ENCODE measurements at regions not wholly inside any gene's neighbourhood (a gene's known extent, or its start where the extent isn't known, plus 50 kb on each side); places are given as distances from the start of the nearest gene placed in this dataset.
"Not testable (repeated sequence)": the region's sequence is repeated elsewhere in the genome, so short reads cannot be mapped to it uniquely, and the experiment has no call there.

DNA sequence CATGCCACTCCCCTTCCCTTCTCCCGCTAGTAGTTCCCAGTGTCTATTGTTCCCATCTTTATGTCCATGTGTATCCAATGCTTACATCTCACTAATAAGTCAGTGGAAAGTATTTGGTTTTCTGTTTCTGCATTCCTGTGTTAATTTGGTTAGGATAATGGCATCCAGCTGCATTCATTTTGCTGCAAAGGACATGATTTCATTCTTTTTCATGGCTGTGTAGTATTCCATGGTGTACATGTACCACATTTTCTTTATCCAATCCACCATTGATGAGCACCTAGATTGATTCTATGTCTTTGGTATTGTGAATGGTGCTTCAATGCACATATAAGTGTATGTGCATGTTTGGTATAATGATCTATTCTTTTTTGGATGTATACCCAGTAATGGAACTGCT lies 502.5 kb upstream of the MAP2 start:
- H3K36me3 ChIP-seq (ENCODE audit: control insufficient read depth, insufficient read depth, low read length); H3K4me3 ChIP-seq (ENCODE audit: low read length); H3K9me3 ChIP-seq (ENCODE audit: control insufficient read depth, low read length); H3K4me1 ChIP-seq (ENCODE audit: control insufficient read depth, insufficient read depth, low read length); H3K27me3 ChIP-seq (ENCODE audit: control insufficient read depth, insufficient read depth, low read length); H3K9ac ChIP-seq (ENCODE audit: low read length): not testable (repeated sequence)

GRCh38 chr2:208927867-208928266 lies 496.0 kb upstream of the MAP2 start:
- Histone ChIP-seq H3K4me3 (ENCODE audit: low read length) (no peak overlapping the region), H3K9me3 (ENCODE audit: control insufficient read depth, low read length) (no peaks in the 10 kb centered on the region)

GRCh38 chr2:208929139-208929864 lies 494.5 kb upstream of the MAP2 start:
- H3K36me3 ChIP-seq (ENCODE audit: control insufficient read depth, insufficient read depth, low read length): no peaks in the 10 kb centered on the region
- H3K4me1 ChIP-seq (ENCODE audit: control insufficient read depth, insufficient read depth, low read length): no peaks in the 10 kb centered on the region
- no peak overlapping the region for H3K9ac ChIP-seq (ENCODE audit: low read length)
- H3K9me3 ChIP-seq (ENCODE audit: control insufficient read depth, low read length): no peaks in the 10 kb centered on the region
- H3K27me3 ChIP-seq (ENCODE audit: control insufficient read depth, insufficient read depth, low read length): no peaks in the 10 kb centered on the region
- H3K4me3 ChIP-seq (ENCODE audit: low read length): no peak overlapping the region

More at GRCh38 chr2:208927867-208928266, 496.0 kb upstream of the MAP2 start:
- Histone ChIP-seq H3K27me3 (ENCODE audit: control insufficient read depth, insufficient read depth, low read length) (no peaks in the 10 kb centered on the region), H3K9ac (ENCODE audit: low read length) (no peak overlapping the region), H3K4me1 (ENCODE audit: control insufficient read depth, insufficient read depth, low read length) (no peaks in the 10 kb centered on the region), H3K36me3 (ENCODE audit: control insufficient read depth, insufficient read depth, low read length) (no peaks in the 10 kb centered on the region)

- Histone ChIP-seq H3K36me3 (ENCODE audit: control insufficient read depth, insufficient read depth, low read length) (no peaks in the 10 kb centered on the region), H3K9me3 (ENCODE audit: control insufficient read depth, low read length) (no peaks in the 10 kb centered on the region), H3K9ac (ENCODE audit: low read length) (no peak overlapping the region), H3K4me3 (ENCODE audit: low read length) (no peak overlapping the region), H3K4me1 (ENCODE audit: control insufficient read depth, insufficient read depth, low read length) (no peaks in the 10 kb centered on the region), H3K27me3 (ENCODE audit: control insufficient read depth, insufficient read depth, low read length) (no peaks in the 10 kb centered on the region)
Measured at GRCh38 chr2:208929894-208930427, 493.9 kb upstream of the MAP2 start.

GRCh38 chr2:208935531-208935930 lies 488.3 kb upstream of the MAP2 start:
- H3K4me3 ChIP-seq (ENCODE audit: low read length): no peak overlapping the region
- H3K36me3 ChIP-seq (ENCODE audit: control insufficient read depth, insufficient read depth, low read length): no peaks in the 10 kb centered on the region
- H3K27me3 ChIP-seq (ENCODE audit: control insufficient read depth, insufficient read depth, low read length): no peaks in the 10 kb centered on the region

DNA sequence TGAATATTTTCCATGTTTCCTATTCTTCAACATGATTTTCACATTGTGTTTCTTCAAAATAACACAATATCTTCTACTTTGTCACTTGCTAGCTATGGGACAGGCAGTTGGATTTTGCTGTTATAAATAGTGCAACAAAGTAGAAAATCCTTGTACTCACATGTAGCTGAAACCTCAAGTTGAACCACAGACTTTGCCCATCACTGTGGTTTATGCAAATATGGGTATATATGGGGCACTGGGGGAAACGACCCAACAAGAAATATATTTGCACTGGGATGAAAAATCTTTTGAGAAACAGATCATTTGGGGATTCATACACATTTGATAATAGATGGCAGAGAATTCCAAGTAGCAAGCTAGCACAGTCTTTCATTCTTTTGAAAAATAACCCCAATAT lies 486.3 kb upstream of the MAP2 start:
- Histone ChIP-seq H3K36me3 (ENCODE audit: control insufficient read depth, insufficient read depth, low read length) (no peaks in the 10 kb centered on the region), H3K9me3 (ENCODE audit: control insufficient read depth, low read length) (no peaks in the 10 kb centered on the region), H3K4me1 (ENCODE audit: control insufficient read depth, insufficient read depth, low read length) (no peaks in the 10 kb centered on the region), H3K9ac (ENCODE audit: low read length) (no peak overlapping the region), H3K4me3 (ENCODE audit: low read length) (no peak overlapping the region), H3K27me3 (ENCODE audit: control insufficient read depth, insufficient read depth, low read length) (no peaks in the 10 kb centered on the region)

More at GRCh38 chr2:208935531-208935930, 488.3 kb upstream of the MAP2 start:
- Histone ChIP-seq H3K9me3 (ENCODE audit: control insufficient read depth, low read length) (no peaks in the 10 kb centered on the region), H3K9ac (ENCODE audit: low read length) (no peak overlapping the region), H3K4me1 (ENCODE audit: control insufficient read depth, insufficient read depth, low read length) (no peaks in the 10 kb centered on the region)

- H3K4me1 ChIP-seq (ENCODE audit: control insufficient read depth, insufficient read depth, low read length): no peaks in the 10 kb centered on the region
- H3K36me3 ChIP-seq (ENCODE audit: control insufficient read depth, insufficient read depth, low read length): no peaks in the 10 kb centered on the region
- H3K9ac ChIP-seq (ENCODE audit: low read length): no peak overlapping the region
- H3K9me3 ChIP-seq (ENCODE audit: control insufficient read depth, low read length): no peaks in the 10 kb centered on the region
- no peaks in the 10 kb centered on the region for H3K27me3 ChIP-seq (ENCODE audit: control insufficient read depth, insufficient read depth, low read length)
- H3K4me3 ChIP-seq (ENCODE audit: low read length): no peak overlapping the region
Measured at GRCh38 chr2:208939852-208940251, 484.0 kb upstream of the MAP2 start.

DNA sequence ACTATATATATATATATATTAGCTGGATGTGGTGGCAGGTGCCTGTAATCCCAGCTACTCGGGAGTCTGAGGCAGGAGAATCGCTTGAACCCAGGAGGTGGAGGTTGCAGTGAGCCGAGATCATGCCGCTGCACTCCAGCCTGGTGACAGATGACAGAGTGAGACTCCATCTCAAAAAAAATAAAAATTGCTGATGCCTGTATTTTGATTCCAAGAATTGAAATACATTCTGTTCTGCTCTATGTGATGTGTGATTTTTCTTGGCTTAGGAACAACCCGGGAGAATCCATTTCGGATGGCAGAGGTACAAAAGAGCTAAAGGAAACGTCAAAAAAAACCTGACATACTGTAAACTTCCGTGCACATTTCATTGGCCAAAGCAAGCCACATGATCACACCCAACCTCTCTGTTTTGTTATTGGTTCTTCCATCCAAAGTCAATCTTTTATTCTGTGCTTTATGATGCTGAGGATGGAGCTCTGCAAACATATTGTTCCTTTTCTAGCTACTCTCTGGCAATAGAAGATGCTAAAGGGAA lies 478.1 kb upstream of the MAP2 start:
- Histone ChIP-seq H3K36me3 (ENCODE audit: control insufficient read depth, insufficient read depth, low read length) (no peaks in the 10 kb centered on the region), H3K4me3 (ENCODE audit: low read length) (no peak overlapping the region), H3K9ac (ENCODE audit: low read length) (no peak overlapping the region), H3K4me1 (ENCODE audit: control insufficient read depth, insufficient read depth, low read length) (no peaks in the 10 kb centered on the region), H3K9me3 (ENCODE audit: control insufficient read depth, low read length) (no peaks in the 10 kb centered on the region), H3K27me3 (ENCODE audit: control insufficient read depth, insufficient read depth, low read length) (no peaks in the 10 kb centered on the region)

DNA sequence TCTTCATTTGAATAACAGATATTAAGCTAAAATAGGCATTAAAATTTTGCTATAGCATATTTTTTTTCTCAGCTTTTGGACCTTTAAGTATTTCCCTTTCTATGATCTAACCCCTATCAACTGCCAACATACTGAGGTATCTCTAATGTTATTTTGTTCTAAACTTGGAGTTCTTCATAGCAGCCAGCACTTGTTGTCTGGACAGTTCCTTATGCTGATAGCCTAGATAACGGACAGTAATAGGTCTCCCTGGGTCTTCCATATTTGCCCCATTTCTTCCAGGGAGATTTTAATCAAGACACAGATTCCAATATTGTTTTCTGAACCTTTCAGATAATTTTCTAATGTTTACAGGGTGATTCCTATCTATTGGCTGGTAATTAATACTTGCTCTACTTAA lies 475.8 kb upstream of the MAP2 start:
- Histone ChIP-seq H3K9me3 (ENCODE audit: control insufficient read depth, low read length) (no peaks in the 10 kb centered on the region), H3K27me3 (ENCODE audit: control insufficient read depth, insufficient read depth, low read length) (no peaks in the 10 kb centered on the region), H3K4me3 (ENCODE audit: low read length) (no peak overlapping the region), H3K36me3 (ENCODE audit: control insufficient read depth, insufficient read depth, low read length) (no peaks in the 10 kb centered on the region), H3K4me1 (ENCODE audit: control insufficient read depth, insufficient read depth, low read length) (no peaks in the 10 kb centered on the region), H3K9ac (ENCODE audit: low read length) (no peak overlapping the region)

DNA sequence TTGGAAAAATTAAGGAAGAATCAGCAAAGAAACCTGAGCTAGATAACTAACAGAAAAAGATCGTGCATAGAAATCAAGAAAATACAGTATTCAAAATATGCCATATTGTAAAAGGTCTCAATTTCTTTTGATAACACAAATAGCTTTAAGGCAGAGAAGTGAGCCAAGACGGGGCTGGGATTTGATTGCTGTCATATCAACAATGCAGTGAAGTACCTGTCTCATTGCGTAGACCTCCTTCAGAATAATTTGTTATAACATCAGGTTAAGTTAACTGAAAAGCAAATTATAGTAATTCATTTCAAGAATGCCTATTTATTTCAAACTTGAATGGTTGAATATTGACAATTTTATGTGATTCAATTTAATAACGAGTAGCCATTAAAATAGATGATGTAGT lies 453.8 kb upstream of the MAP2 start:
- no peaks in the 10 kb centered on the region for H3K36me3 ChIP-seq (ENCODE audit: control insufficient read depth, insufficient read depth, low read length)
- H3K9me3 ChIP-seq (ENCODE audit: control insufficient read depth, low read length): no peaks in the 10 kb centered on the region
- H3K9ac ChIP-seq (ENCODE audit: low read length): no peak overlapping the region
- no peaks in the 10 kb centered on the region for H3K4me1 ChIP-seq (ENCODE audit: control insufficient read depth, insufficient read depth, low read length)
- no peak overlapping the region for H3K4me3 ChIP-seq (ENCODE audit: low read length)
- no peaks in the 10 kb centered on the region for H3K27me3 ChIP-seq (ENCODE audit: control insufficient read depth, insufficient read depth, low read length)

- Histone ChIP-seq H3K27me3 (ENCODE audit: control insufficient read depth, insufficient read depth, low read length) (no peaks in the 10 kb centered on the region), H3K4me1 (ENCODE audit: control insufficient read depth, insufficient read depth, low read length) (no peaks in the 10 kb centered on the region), H3K9me3 (ENCODE audit: control insufficient read depth, low read length) (no peaks in the 10 kb centered on the region), H3K36me3 (ENCODE audit: control insufficient read depth, insufficient read depth, low read length) (no peaks in the 10 kb centered on the region), H3K4me3 (ENCODE audit: low read length) (no peak overlapping the region), H3K9ac (ENCODE audit: low read length) (no peak overlapping the region)
Measured at GRCh38 chr2:208977582-208977981, 446.3 kb upstream of the MAP2 start.

DNA sequence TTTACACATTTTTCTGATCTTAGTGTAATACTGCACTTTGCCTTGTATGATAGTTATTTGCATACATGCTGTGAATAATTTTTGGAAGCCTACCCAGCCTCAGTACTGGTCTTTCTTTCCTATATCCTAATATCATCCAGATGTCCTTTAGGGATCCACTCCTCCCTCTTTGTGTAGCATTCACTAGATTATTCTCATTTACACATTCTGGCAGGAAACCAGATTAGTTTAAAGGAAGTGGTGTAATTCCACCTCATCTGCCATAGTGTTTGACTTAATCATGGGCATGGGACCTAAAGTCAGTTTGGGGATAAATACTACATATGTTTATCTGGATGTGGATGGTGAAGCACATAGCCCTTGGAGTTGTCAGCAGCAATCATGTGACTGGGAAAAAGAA lies 444.9 kb upstream of the MAP2 start:
- no peaks in the 10 kb centered on the region for H3K36me3 ChIP-seq (ENCODE audit: control insufficient read depth, insufficient read depth, low read length)
- no peak overlapping the region for H3K9ac ChIP-seq (ENCODE audit: low read length)
- no peak overlapping the region for H3K4me3 ChIP-seq (ENCODE audit: low read length)
- no peaks in the 10 kb centered on the region for H3K27me3 ChIP-seq (ENCODE audit: control insufficient read depth, insufficient read depth, low read length)
- H3K9me3 ChIP-seq (ENCODE audit: control insufficient read depth, low read length): no peaks in the 10 kb centered on the region
- no peaks in the 10 kb centered on the region for H3K4me1 ChIP-seq (ENCODE audit: control insufficient read depth, insufficient read depth, low read length)
